ENCODE measurements at regions not wholly inside any gene's neighbourhood (a gene's known extent, or its start where the extent isn't known, plus 50 kb on each side); places are given as distances from the start of the nearest gene placed in this dataset.

DNA sequence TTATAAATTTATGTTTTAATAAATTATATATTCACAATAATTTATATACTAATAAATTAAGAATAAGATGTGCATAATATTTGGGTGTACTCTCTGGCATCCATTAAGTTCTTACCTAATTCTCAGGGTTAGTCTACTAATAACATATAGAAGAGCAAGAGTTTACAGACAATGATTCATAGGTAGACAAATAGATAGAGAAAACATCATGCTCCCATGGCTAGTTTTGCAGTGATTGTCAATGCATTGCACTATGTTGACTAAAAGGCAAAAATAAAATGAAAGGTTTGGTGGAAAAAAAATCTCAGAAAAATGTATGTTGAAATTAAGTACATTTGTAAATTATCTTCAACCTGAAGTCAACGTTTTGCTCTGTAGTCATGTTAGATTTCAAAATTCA, 606.0 kb downstream of the KCTD8 start:
- Mint-ChIP-seq H3K36me3 (ENCODE audit: low read depth) (no peaks in the 10 kb centered on the region), H3K27ac (no peak overlapping the region), H3K4me1 (no peaks in the 10 kb centered on the region), H3K27me3 (ENCODE audit: low read depth) (no peaks in the 10 kb centered on the region), H3K4me3 (no peak overlapping the region), H3K9me3 (no peaks in the 10 kb centered on the region)
- no peak for TF ChIP-seq CTCF (IDR thresholded peaks at IDR 0.05; ENCODE audit: unreplicated experiment in 3 of 3)

GRCh38 chr4:43843501-43843900, 605.1 kb downstream of the KCTD8 start:
- Mint-ChIP-seq H3K4me1 (no peaks in the 10 kb centered on the region), H3K4me3 (no peak overlapping the region), H3K36me3 (ENCODE audit: low read depth) (no peaks in the 10 kb centered on the region), H3K27ac (peak overlapping the region in 1 of 3 experiments; percentile 47), H3K9me3 (no peaks in the 10 kb centered on the region), H3K27me3 (ENCODE audit: low read depth) (no peaks in the 10 kb centered on the region)
- peak; percentile 30 to 40 (median 37) for TF ChIP-seq CTCF (IDR thresholded peaks at IDR 0.05; ENCODE audit: unreplicated experiment in 3 of 3)

GRCh38 chr4:43846111-43846587, 602.5 kb downstream of the KCTD8 start:
- no peak overlapping the region for H3K27ac Mint-ChIP-seq
- H3K4me3 Mint-ChIP-seq = no peak overlapping the region
- no peaks in the 10 kb centered on the region for H3K9me3 Mint-ChIP-seq
- no peak for TF ChIP-seq CTCF (IDR thresholded peaks at IDR 0.05; ENCODE audit: unreplicated experiment in 3 of 3)
- no peaks in the 10 kb centered on the region for H3K36me3 Mint-ChIP-seq (ENCODE audit: low read depth)
- no peaks in the 10 kb centered on the region for H3K4me1 Mint-ChIP-seq
- no peaks in the 10 kb centered on the region for H3K27me3 Mint-ChIP-seq (ENCODE audit: low read depth)

DNA sequence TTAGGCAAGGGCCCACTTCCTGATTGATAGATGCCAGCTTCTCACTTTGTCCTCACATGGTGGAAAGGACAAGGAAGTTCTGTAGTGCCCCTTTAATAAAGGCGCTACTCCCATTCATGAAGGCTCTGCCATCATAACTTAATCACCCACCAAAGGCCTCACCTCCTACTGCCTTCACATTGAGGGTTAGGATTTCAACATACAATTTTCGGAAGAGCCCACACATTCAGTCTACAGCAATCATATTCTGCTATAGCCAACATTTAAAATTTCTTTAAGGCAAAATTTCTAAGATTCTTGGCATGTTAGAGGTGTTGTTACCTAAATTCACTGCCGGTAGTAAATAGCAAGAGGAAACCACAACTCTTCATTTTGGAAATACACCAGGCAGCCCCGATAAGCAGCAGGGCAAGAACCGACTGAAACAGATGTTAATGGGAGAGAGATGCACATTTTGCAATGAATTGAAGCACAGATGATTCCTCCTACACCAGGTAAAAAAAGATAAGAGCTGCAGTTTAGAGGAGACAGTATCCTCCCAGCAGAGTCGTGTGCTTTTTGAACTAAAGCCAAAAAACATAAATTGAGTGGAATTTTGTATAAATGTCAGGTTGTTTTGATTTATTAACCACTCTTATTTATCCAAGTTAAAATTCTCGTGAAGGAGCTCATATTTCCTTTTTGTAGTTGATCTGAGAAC, 594.9 kb downstream of the KCTD8 start:
- Mint-ChIP-seq H3K27ac (peak overlapping the region in 1 of 3 experiments; percentile 11), H3K4me3 (no peak overlapping the region), H3K27me3 (ENCODE audit: low read depth) (no peaks in the 10 kb centered on the region), H3K36me3 (ENCODE audit: low read depth) (no peaks in the 10 kb centered on the region), H3K9me3 (peaks cover 9% of the 10 kb centered on the region), H3K4me1 (peaks cover 10% of the 10 kb centered on the region)
- TF ChIP-seq CTCF (IDR thresholded peaks at IDR 0.05; ENCODE audit: unreplicated experiment in 3 of 3) = no peak

DNA sequence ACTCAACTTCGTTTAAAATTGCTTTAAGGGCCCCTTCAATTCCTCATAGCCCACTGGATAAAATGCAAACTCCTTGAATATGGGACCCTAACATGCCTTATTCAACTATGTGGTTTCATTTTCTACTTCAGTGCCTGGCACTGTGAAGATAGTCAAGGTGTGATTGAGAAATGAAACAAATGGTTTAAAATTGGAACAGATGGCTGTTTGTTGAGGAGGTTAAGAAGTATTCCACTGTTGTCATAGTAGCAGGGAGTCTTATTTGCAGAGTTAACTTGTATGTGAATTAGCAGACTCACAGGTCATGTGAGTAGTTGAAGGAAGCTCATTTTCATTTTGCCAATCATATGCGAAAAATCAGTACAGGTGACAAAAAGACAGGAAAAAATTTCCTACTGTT, 593.3 kb downstream of the KCTD8 start:
- H3K27me3 Mint-ChIP-seq (ENCODE audit: low read depth) = no peaks in the 10 kb centered on the region
- H3K4me1 Mint-ChIP-seq = peaks cover 10% of the 10 kb centered on the region
- H3K9me3 Mint-ChIP-seq = peaks cover 10% of the 10 kb centered on the region
- H3K4me3 Mint-ChIP-seq = no peak overlapping the region
- no peaks in the 10 kb centered on the region for H3K36me3 Mint-ChIP-seq (ENCODE audit: low read depth)
- H3K27ac Mint-ChIP-seq = no peak overlapping the region
- no peak for TF ChIP-seq CTCF (IDR thresholded peaks at IDR 0.05; ENCODE audit: unreplicated experiment in 3 of 3)

GRCh38 chr4:43864616-43865146, 583.9 kb downstream of the KCTD8 start:
- no peak for TF ChIP-seq CTCF (IDR thresholded peaks at IDR 0.05; ENCODE audit: unreplicated experiment in 3 of 3)
- Mint-ChIP-seq H3K4me3 (no peak overlapping the region), H3K9me3 (no peaks in the 10 kb centered on the region)

More at GRCh38 chr4:43864616-43865146, 583.9 kb downstream of the KCTD8 start:
- H3K27ac Mint-ChIP-seq = no peak overlapping the region
- no peaks in the 10 kb centered on the region for H3K36me3 Mint-ChIP-seq (ENCODE audit: low read depth)
- no peaks in the 10 kb centered on the region for H3K4me1 Mint-ChIP-seq
- H3K27me3 Mint-ChIP-seq (ENCODE audit: low read depth) = no peaks in the 10 kb centered on the region
